PC-3 (cell line): ENCODE measurements at regions not wholly inside any gene's neighbourhood (a gene's known extent, or its start where the extent isn't known, plus 50 kb on each side); places are given as distances from the start of the nearest gene placed in this dataset.

Experiments used
- CTCF ChIP-seq: fragments of 300-600 bp; sonication (generic); conservative IDR thresholded peaks from 2 replicates; pipeline ENCODE4 v1.5.1; 2017; ENCODE audit warnings: antibody characterized with exemption, low read depth, mild to moderate bottlenecking, low read length
- EZH2 ChIP-seq: fragments of 300-600 bp; sonication (generic); IDR thresholded peaks from one replicate; pipeline ENCODE4 v1.6.1; 2017; ENCODE audit warnings: antibody characterized with exemption, mild to moderate bottlenecking, low read length; ENCODE audit not compliant: unreplicated experiment

- TF ChIP-seq CTCF: no peak
- no peak for TF ChIP-seq EZH2
Observed at GRCh38 chr5:87777877-87778276, 365.1 kb upstream of the CCNH start.
